GM18511 (cell line): ENCODE measurements at regions not wholly inside any gene's neighbourhood (a gene's known extent, or its start where the extent isn't known, plus 50 kb on each side); places are given as distances from the start of the nearest gene placed in this dataset.
"Not testable (repeated sequence)": the region's sequence is repeated elsewhere in the genome, so short reads cannot be mapped to it uniquely, and the experiment has no call there.

ENCODE experiments used
- ATAC-seq: cut with Tn5 transposase; IDR thresholded peaks from one replicate; pipeline ENCODE4 v1.9.1; 2021; ENCODE audit warnings: mild to moderate bottlenecking, moderate library complexity; ENCODE audit not compliant: unreplicated experiment

GRCh38 chr12:58408516-58408915 is 467.1 kb downstream of the ATP23 start:
- no peak for ATAC-seq

- no peak for ATAC-seq
These were observed 471.2 kb downstream of the ATP23 start for GRCh38 chr12:58412461-58413060.

GRCh38 chr12:58413794-58414193 is 472.4 kb downstream of the ATP23 start:
- no peak for ATAC-seq

- ATAC-seq, result no peak
These were observed 473.1 kb downstream of the ATP23 start for GRCh38 chr12:58414398-58414871.

- ATAC-seq, result no peak
These were observed 474.3 kb downstream of the ATP23 start for GRCh38 chr12:58415716-58416115.

- ATAC-seq, result no peak
These were observed 474.9 kb downstream of the ATP23 start for GRCh38 chr12:58416236-58416635.

- no peak for ATAC-seq
These were observed 477.9 kb downstream of the ATP23 start for GRCh38 chr12:58419196-58419760.

GRCh38 chr12:58419905-58420304 is 478.5 kb downstream of the ATP23 start:
- no peak for ATAC-seq

- no peak for ATAC-seq
These were observed 479.1 kb downstream of the ATP23 start for GRCh38 chr12:58420503-58420902.

- ATAC-seq, result no peak
These were observed 480.6 kb downstream of the ATP23 start for GRCh38 chr12:58421990-58422389.

GRCh38 chr12:58424735-58425392 is 483.5 kb downstream of the ATP23 start:
- peak; percentile 30 for ATAC-seq

- ATAC-seq, result peak; percentile 87
These were observed 484.4 kb downstream of the ATP23 start for GRCh38 chr12:58425481-58426392.

GRCh38 chr12:58426437-58426836 is 485.1 kb downstream of the ATP23 start:
- ATAC-seq, result not testable (repeated sequence)

- no peak for ATAC-seq
These were observed 486.3 kb downstream of the LRIG3 start for GRCh38 chr12:58433959-58434358.

GRCh38 chr12:58434726-58435125 is 485.6 kb downstream of the LRIG3 start:
- ATAC-seq, result no peak

GRCh38 chr12:58435647-58436046 is 484.7 kb downstream of the LRIG3 start:
- ATAC-seq, result no peak

GRCh38 chr12:58441483-58441882 is 478.8 kb downstream of the LRIG3 start:
- no peak for ATAC-seq

GRCh38 chr12:58443273-58443980 is 476.9 kb downstream of the LRIG3 start:
- peak; percentile 86 for ATAC-seq

GRCh38 chr12:58443981-58444371 is 476.3 kb downstream of the LRIG3 start:
- ATAC-seq, result no peak

GRCh38 chr12:58450868-58451482 is 469.3 kb downstream of the LRIG3 start:
- ATAC-seq, result no peak
